ENCODE measurements at regions not wholly inside any gene's neighbourhood (a gene's known extent, or its start where the extent isn't known, plus 50 kb on each side); places are given as distances from the start of the nearest gene placed in this dataset.

- H3K36me3 Mint-ChIP-seq = no peaks in the 10 kb centered on the region
- no peaks in the 10 kb centered on the region for H3K4me1 Mint-ChIP-seq
- no peak overlapping the region for H3K27ac Mint-ChIP-seq
- no peaks in the 10 kb centered on the region for H3K27me3 Mint-ChIP-seq (ENCODE audit: low read depth)
- no peak overlapping the region for H3K4me3 Mint-ChIP-seq
- H3K9me3 Mint-ChIP-seq = no peaks in the 10 kb centered on the region
- DNase-seq (ENCODE audit: low spot score in 2 of 2, unreplicated experiment in 2 of 2) = no peak
- TF ChIP-seq, protein P1, sequence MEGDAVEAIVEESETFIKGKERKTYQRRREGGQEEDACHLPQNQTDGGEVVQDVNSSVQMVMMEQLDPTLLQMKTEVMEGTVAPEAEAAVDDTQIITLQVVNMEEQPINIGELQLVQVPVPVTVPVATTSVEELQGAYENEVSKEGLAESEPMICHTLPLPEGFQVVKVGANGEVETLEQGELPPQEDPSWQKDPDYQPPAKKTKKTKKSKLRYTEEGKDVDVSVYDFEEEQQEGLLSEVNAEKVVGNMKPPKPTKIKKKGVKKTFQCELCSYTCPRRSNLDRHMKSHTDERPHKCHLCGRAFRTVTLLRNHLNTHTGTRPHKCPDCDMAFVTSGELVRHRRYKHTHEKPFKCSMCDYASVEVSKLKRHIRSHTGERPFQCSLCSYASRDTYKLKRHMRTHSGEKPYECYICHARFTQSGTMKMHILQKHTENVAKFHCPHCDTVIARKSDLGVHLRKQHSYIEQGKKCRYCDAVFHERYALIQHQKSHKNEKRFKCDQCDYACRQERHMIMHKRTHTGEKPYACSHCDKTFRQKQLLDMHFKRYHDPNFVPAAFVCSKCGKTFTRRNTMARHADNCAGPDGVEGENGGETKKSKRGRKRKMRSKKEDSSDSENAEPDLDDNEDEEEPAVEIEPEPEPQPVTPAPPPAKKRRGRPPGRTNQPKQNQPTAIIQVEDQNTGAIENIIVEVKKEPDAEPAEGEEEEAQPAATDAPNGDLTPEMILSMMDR (IDR thresholded peaks at IDR 0.05; ENCODE audit: unreplicated experiment) = no peak
Measured at GRCh38 chrX:5086388-5086787, 1142.3 kb downstream of the NLGN4X start.

DNA sequence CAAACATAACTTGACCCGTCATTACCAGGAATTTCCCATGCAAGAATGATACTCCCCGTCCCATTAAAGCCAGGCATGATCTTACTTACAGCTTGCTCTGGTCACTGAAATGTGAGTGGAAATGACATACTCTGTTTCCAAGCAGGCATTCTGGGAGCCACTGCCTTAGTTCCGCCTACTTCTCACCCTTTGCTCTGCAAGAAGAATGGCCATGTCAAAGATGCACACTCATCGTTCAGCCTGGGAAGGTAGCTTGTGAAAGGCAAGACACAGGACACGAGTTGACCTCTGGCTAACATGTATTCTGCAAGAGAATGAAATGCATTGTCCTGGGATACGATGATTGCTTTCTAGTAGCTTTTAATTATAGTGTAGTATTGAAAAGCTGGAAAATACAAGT, 1144.4 kb downstream of the NLGN4X start:
- Mint-ChIP-seq H3K9me3 (peaks cover 12% of the 10 kb centered on the region), H3K27me3 (ENCODE audit: low read depth) (no peaks in the 10 kb centered on the region), H3K36me3 (no peaks in the 10 kb centered on the region), H3K4me1 (no peaks in the 10 kb centered on the region), H3K27ac (no peak overlapping the region), H3K4me3 (no peak overlapping the region)
- no peak for DNase-seq (ENCODE audit: low spot score in 2 of 2, unreplicated experiment in 2 of 2)
- TF ChIP-seq, protein P1 (IDR thresholded peaks at IDR 0.05; ENCODE audit: unreplicated experiment) = no peak

DNA sequence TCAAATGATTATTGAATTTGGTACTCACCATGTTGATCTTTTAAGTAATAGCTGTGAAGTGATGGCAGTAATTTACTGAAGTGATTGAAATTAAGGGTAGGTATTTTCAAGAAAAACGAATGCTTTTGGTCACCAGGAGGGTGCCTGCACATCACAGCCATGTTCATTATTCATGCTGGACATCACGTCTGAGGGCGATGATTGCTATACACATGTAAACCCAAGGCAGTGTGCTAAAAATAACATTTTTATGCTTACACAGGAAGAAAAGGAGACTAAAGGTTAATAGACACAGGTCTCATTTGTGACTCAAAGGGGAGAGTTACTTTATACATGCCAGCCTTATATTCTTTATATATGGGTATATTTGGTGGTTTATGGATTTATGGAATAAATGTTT, 1146.0 kb downstream of the NLGN4X start:
- Mint-ChIP-seq H3K36me3 (no peaks in the 10 kb centered on the region), H3K9me3 (peaks cover 22% of the 10 kb centered on the region), H3K4me3 (no peak overlapping the region), H3K27ac (no peak overlapping the region), H3K27me3 (ENCODE audit: low read depth) (no peaks in the 10 kb centered on the region), H3K4me1 (no peaks in the 10 kb centered on the region)
- DNase-seq (ENCODE audit: low spot score in 2 of 2, unreplicated experiment in 2 of 2) = no peak
- TF ChIP-seq, protein P1 (IDR thresholded peaks at IDR 0.05; ENCODE audit: unreplicated experiment) = no peak

DNA sequence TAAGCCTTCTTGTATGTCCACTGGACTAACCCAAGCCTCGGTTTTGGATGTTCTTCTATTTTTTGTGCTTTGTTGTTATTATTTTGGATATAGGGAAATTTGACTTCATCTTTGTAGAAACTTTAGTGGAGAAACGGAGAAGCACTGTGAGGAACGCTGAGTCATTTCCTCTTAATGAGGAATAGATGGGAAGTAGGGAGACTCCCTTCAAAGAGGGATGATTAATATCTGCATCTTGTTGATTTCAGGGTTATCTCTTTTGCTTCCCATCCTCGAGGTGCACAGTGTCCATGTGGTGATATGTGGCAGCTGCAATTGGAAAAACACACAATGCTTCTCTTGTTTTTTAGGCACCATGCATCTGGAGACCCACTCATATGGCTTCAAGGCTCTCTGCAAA, 1147.9 kb downstream of the NLGN4X start:
- Mint-ChIP-seq H3K27ac (no peak overlapping the region), H3K9me3 (peaks cover 30% of the 10 kb centered on the region), H3K36me3 (no peaks in the 10 kb centered on the region), H3K4me1 (no peaks in the 10 kb centered on the region), H3K27me3 (ENCODE audit: low read depth) (no peaks in the 10 kb centered on the region), H3K4me3 (no peak overlapping the region)
- TF ChIP-seq, protein P1 (IDR thresholded peaks at IDR 0.05; ENCODE audit: unreplicated experiment) = no peak
- no peak for DNase-seq (ENCODE audit: low spot score in 2 of 2, unreplicated experiment in 2 of 2)

- TF ChIP-seq, protein P1 (IDR thresholded peaks at IDR 0.05; ENCODE audit: unreplicated experiment) = no peak
- no peak overlapping the region for H3K4me3 Mint-ChIP-seq
- DNase-seq (ENCODE audit: low spot score in 2 of 2, unreplicated experiment in 2 of 2) = no peak
- no peaks in the 10 kb centered on the region for H3K9me3 Mint-ChIP-seq
- H3K36me3 Mint-ChIP-seq = no peaks in the 10 kb centered on the region
- H3K4me1 Mint-ChIP-seq = peaks cover 6% of the 10 kb centered on the region
- no peaks in the 10 kb centered on the region for H3K27me3 Mint-ChIP-seq (ENCODE audit: low read depth)
- no peak overlapping the region for H3K27ac Mint-ChIP-seq
Measured at GRCh38 chrX:5068550-5068949, 1160.1 kb downstream of the NLGN4X start.

GRCh38 chrX:5057786-5058185, 1170.9 kb downstream of the NLGN4X start:
- Mint-ChIP-seq H3K36me3 (no peaks in the 10 kb centered on the region), H3K27me3 (ENCODE audit: low read depth) (no peaks in the 10 kb centered on the region), H3K4me1 (peaks cover 3% of the 10 kb centered on the region), H3K27ac (no peak overlapping the region), H3K4me3 (no peak overlapping the region), H3K9me3 (no peaks in the 10 kb centered on the region)
- DNase-seq (ENCODE audit: low spot score in 2 of 2, unreplicated experiment in 2 of 2) = no peak
- TF ChIP-seq, protein P1 (IDR thresholded peaks at IDR 0.05; ENCODE audit: unreplicated experiment) = no peak
